Mesendoderm (in vitro differentiated cells): ENCODE measurements at regions not wholly inside any gene's neighbourhood (a gene's known extent, or its start where the extent isn't known, plus 50 kb on each side); places are given as distances from the start of the nearest gene placed in this dataset.
A peak's percentile ranks its signal among the peaks of the same experiment; 100 is the strongest.

ENCODE experiments used
- DNase-seq: peaks from one replicate; pipeline ENCODE4 v3.0.0; 2013
- H2AK5ac ChIP-seq: 2 replicates; pipeline ENCODE4 v1.6.1; 2013; ENCODE audit warnings: low read length, inconsistent platforms
- H2BK120ac ChIP-seq: 2 replicates; pipeline ENCODE4 v1.6.1; 2013; ENCODE audit warnings: low read depth, mild to moderate bottlenecking, low read length, moderate library complexity, mixed read lengths
- H2BK15ac ChIP-seq: replicated peaks from 2 replicates; pipeline ENCODE4 v1.6.1; 2013; ENCODE audit warnings: low read depth, mild to moderate bottlenecking, moderate library complexity
- H2BK5ac ChIP-seq: 2 replicates; pipeline ENCODE4 v1.6.1; 2013; ENCODE audit warnings: low read length, inconsistent platforms
- H3K18ac ChIP-seq: 2 replicates; pipeline ENCODE4 v1.6.1; 2013; ENCODE audit warnings: mild to moderate bottlenecking, low read length, mixed read lengths
- H3K23ac ChIP-seq: one replicate; pipeline ENCODE4 v1.6.1; 2013; ENCODE audit warnings: low read length
- H3K27ac ChIP-seq: 2 replicates; pipeline ENCODE4 v1.5.1; 2013; ENCODE audit warnings: low read depth, mild to moderate bottlenecking, inconsistent platforms, low read length, moderate library complexity
- H3K27me3 ChIP-seq: 2 replicates; pipeline ENCODE4 v1.6.1; 2013; ENCODE audit warnings: low read length, control low read depth, mild to moderate bottlenecking, inconsistent platforms; ENCODE audit not compliant: insufficient read depth, poor library complexity
- H3K36me3 ChIP-seq: 2 replicates; pipeline ENCODE4 v1.6.1; 2013; ENCODE audit warnings: low read length, inconsistent platforms; ENCODE audit not compliant: control insufficient read depth, insufficient read depth
- H3K4ac ChIP-seq: one replicate; pipeline ENCODE4 v1.6.1; 2013; ENCODE audit warnings: low read depth, mild to moderate bottlenecking, low read length, moderate library complexity
- H3K4me1 ChIP-seq: 2 replicates; pipeline ENCODE4 v1.6.1; 2013; ENCODE audit warnings: low read depth, low read length, inconsistent platforms; ENCODE audit not compliant: control insufficient read depth
- H3K4me2 ChIP-seq: 2 replicates; pipeline ENCODE4 v1.6.1; 2013; ENCODE audit warnings: low read length
- H3K4me3 ChIP-seq: 2 replicates; pipeline ENCODE4 v1.5.1; 2013; ENCODE audit warnings: mild to moderate bottlenecking, low read length
- H3K56ac ChIP-seq: one replicate; pipeline ENCODE4 v1.6.1; 2013; ENCODE audit warnings: low read length
- H3K79me1 ChIP-seq: 2 replicates; pipeline ENCODE4 v1.6.1; 2013; ENCODE audit warnings: low read length, inconsistent platforms
- H3K79me2 ChIP-seq: 2 replicates; pipeline ENCODE4 v1.6.1; 2013; ENCODE audit warnings: mild to moderate bottlenecking, low read length; ENCODE audit not compliant: control insufficient read depth, insufficient read depth
- H3K9ac ChIP-seq: 2 replicates; pipeline ENCODE4 v1.6.1; 2013; ENCODE audit warnings: low read length, inconsistent platforms
- H4K5ac ChIP-seq: one replicate; pipeline ENCODE4 v1.6.1; 2013; ENCODE audit warnings: low read length
- H4K8ac ChIP-seq: one replicate; pipeline ENCODE4 v1.6.1; 2013; ENCODE audit warnings: low read depth, mild to moderate bottlenecking, control low read depth, low read length, moderate library complexity
- WGBS: extraction: QIAGEN DNeasy Blood & Tissue Kit; methylation state at CpG from one replicate; pipeline ENCODE4 v1.1.7; 2013; ENCODE audit warnings: low lambda C conversion rate, missing lambda C conversion rate; ENCODE audit not compliant: insufficient coverage; ENCODE audit errors: extremely low coverage; 5-methylcytosine and 5-hydroxymethylcytosine counted together

GRCh38 chr4:37165844-37166243 is 78.7 kb upstream of the NWD2 start:
- Histone ChIP-seq H3K27ac (no peak overlapping the region), H2BK120ac (no peak overlapping the region), H2BK15ac (no peak overlapping the region), H3K27me3 (no peaks in the 10 kb centered on the region), H4K8ac (no peak overlapping the region), H3K9ac (no peak overlapping the region), H3K4me1 (no peaks in the 10 kb centered on the region), H3K56ac (no peak overlapping the region), H3K4ac (no peak overlapping the region), H3K4me3 (no peak overlapping the region), H3K23ac (no peak overlapping the region), H3K79me1 (no peaks in the 10 kb centered on the region), H3K36me3 (no peaks in the 10 kb centered on the region), H2BK5ac (no peak overlapping the region), H3K4me2 (no peak overlapping the region), H4K5ac (no peak overlapping the region), H2AK5ac (no peak overlapping the region), H3K18ac (no peak overlapping the region), H3K79me2 (no peaks in the 10 kb centered on the region)
- no CpG with 5 or more reads among the region's 3 CpGs for WGBS
- DNase-seq, result no peak

GRCh38 chr4:37169956-37170355 is 74.6 kb upstream of the NWD2 start:
- Histone ChIP-seq H4K5ac (no peak overlapping the region), H3K56ac (no peak overlapping the region), H3K79me2 (no peaks in the 10 kb centered on the region), H3K4me2 (no peak overlapping the region), H3K23ac (no peak overlapping the region), H3K4ac (no peak overlapping the region), H3K9ac (no peak overlapping the region), H3K79me1 (no peaks in the 10 kb centered on the region), H4K8ac (no peak overlapping the region), H3K18ac (no peak overlapping the region), H3K4me3 (no peak overlapping the region), H2AK5ac (no peak overlapping the region), H2BK5ac (no peak overlapping the region), H2BK120ac (no peak overlapping the region), H3K27me3 (no peaks in the 10 kb centered on the region), H3K36me3 (no peaks in the 10 kb centered on the region), H2BK15ac (no peak overlapping the region), H3K27ac (no peak overlapping the region), H3K4me1 (no peaks in the 10 kb centered on the region)
- WGBS, result no CpG with 5 or more reads among the region's 5 CpGs
- no peak for DNase-seq

- Histone ChIP-seq H2AK5ac (no peak overlapping the region), H3K4ac (no peak overlapping the region), H3K4me3 (no peak overlapping the region), H4K8ac (no peak overlapping the region), H3K27me3 (no peaks in the 10 kb centered on the region), H2BK15ac (no peak overlapping the region), H3K9ac (no peak overlapping the region), H3K23ac (no peak overlapping the region), H2BK120ac (no peak overlapping the region), H3K4me2 (no peak overlapping the region), H2BK5ac (no peak overlapping the region), H3K56ac (no peak overlapping the region), H3K79me1 (no peaks in the 10 kb centered on the region), H3K4me1 (no peaks in the 10 kb centered on the region), H3K27ac (no peak overlapping the region), H3K36me3 (no peaks in the 10 kb centered on the region), H3K18ac (no peak overlapping the region), H4K5ac (no peak overlapping the region), H3K79me2 (no peaks in the 10 kb centered on the region)
- peak; percentile 61 for DNase-seq
- no CpG with 5 or more reads among the region's 10 CpGs for whole genome bisulfite sequencing
These were observed 56.4 kb upstream of the NWD2 start for GRCh38 chr4:37188100-37188499.
